C4-2B (cell line): ENCODE measurements at regions not wholly inside any gene's neighbourhood (a gene's known extent, or its start where the extent isn't known, plus 50 kb on each side); places are given as distances from the start of the nearest gene placed in this dataset.

Source experiments
- H3K27ac ChIP-seq: fragments of 450-650 bp; 2 replicates; pipeline ENCODE4 v1.5.1; 2017
- CTCF ChIP-seq: fragments of 450-650 bp; conservative IDR thresholded peaks from 2 replicates; pipeline ENCODE4 v1.5.1; 2017; ENCODE audit warnings: mild to moderate bottlenecking
- ZFX ChIP-seq: fragments of 450-650 bp; IDR thresholded peaks from 2 replicates; pipeline ENCODE4 v1.6.1; 2017

- TF ChIP-seq CTCF (no peak), ZFX (no peak)
- no peak overlapping the region for H3K27ac ChIP-seq
Measured at GRCh38 chr20:54284928-54285704, 77.2 kb downstream of the PFDN4 start.

DNA sequence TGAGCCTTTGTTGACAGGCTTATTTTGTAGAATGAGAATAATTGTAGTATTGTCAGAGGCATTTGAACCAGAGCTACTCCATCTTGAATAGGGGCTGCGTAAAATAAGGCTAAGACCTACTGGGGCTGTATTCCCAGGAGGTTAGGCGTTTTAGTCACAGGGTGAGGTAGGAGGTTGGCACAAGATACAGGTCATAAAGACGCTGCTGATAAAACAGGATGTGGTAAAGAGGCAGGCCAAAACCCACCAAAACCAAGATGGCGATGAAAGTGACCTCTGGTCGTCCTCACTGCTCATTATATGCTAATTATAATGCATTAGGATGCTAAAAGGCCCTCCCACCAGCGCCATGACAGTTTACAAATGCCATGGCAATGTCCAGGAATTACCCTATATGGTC, 82.7 kb downstream of the PFDN4 start:
- TF ChIP-seq CTCF (no peak), ZFX (no peak)
- H3K27ac ChIP-seq = no peak overlapping the region

- no peak overlapping the region for H3K27ac ChIP-seq
- TF ChIP-seq ZFX (no peak), CTCF (no peak)
Measured at GRCh38 chr20:54291339-54292010, 83.6 kb downstream of the PFDN4 start.

GRCh38 chr20:54292185-54292584, 84.3 kb downstream of the PFDN4 start:
- no peak overlapping the region for H3K27ac ChIP-seq
- TF ChIP-seq ZFX (no peak), CTCF (no peak)

DNA sequence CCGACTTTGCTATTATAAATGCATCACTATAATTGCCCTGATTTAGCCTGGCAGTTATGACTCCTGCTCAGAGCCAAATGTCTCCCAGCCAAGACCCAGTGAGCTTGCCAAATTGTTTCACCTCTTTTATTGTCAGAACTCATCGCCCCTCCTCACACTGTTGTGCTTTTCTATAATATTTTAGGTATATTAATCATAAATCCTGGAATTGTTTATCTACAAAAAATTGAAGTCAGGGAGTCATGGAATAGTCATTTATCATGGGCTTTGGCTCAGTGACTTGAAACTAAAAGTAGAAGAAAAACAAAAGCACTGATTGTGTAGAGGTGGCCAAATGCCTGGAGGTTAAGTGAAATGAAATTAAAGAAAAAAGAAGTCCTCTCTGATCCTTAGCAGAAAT, 85.6 kb downstream of the PFDN4 start:
- no peak overlapping the region for H3K27ac ChIP-seq
- TF ChIP-seq CTCF (no peak), ZFX (no peak)

- no peak overlapping the region for H3K27ac ChIP-seq
Measured at GRCh38 chr20:54294094-54294493, 86.2 kb downstream of the PFDN4 start.

More at GRCh38 chr20:54294094-54294493, 86.2 kb downstream of the PFDN4 start:
- no peak for TF ChIP-seq ZFX
- TF ChIP-seq CTCF = no peak
